Bone marrow (tissue), 2 donors: ENCODE measurements at regions not wholly inside any gene's neighbourhood (a gene's known extent, or its start where the extent isn't known, plus 50 kb on each side); places are given as distances from the start of the nearest gene placed in this dataset.
"Not testable (repeated sequence)": the region's sequence is repeated elsewhere in the genome, so short reads cannot be mapped to it uniquely, and the experiment has no call there.

Source experiments
- DNase-seq, 2 donors: peaks; one replicate each; lab custom pipeline; 2025; lab: John Stamatoyannopoulos, UW

- DNase-seq, result no peak
Observed at GRCh38 chr21:36207577-36208320, 51.1 kb downstream of the DOP1B start.

GRCh38 chr21:36208326-36209013, 51.8 kb downstream of the DOP1B start:
- no peak for DNase-seq

GRCh38 chr21:36209626-36210171, 53.1 kb downstream of the DOP1B start:
- peak in 1 of 2 donors; percentile 22 for DNase-seq

GRCh38 chr21:36210779-36211659, 54.4 kb downstream of the DOP1B start:
- no peak for DNase-seq

GRCh38 chr21:36211660-36212512, 55.3 kb downstream of the DOP1B start:
- DNase-seq, result no peak

- no peak for DNase-seq
Observed at GRCh38 chr21:36212513-36212780, 55.8 kb downstream of the DOP1B start.

- no peak for DNase-seq
Observed at GRCh38 chr21:36214561-36214960, 57.9 kb downstream of the DOP1B start.

- DNase-seq, result no peak
Observed at GRCh38 chr21:36217743-36218142, 61.1 kb downstream of the DOP1B start.

- no peak for DNase-seq
Observed at GRCh38 chr21:36218691-36219090, 62.1 kb downstream of the DOP1B start.

- DNase-seq, result no peak
Observed at GRCh38 chr21:36223451-36223850, 66.8 kb downstream of the DOP1B start.

GRCh38 chr21:36229181-36229580, 72.6 kb downstream of the DOP1B start:
- no peak for DNase-seq

GRCh38 chr21:36231444-36231843, 74.8 kb downstream of the DOP1B start:
- not testable (repeated sequence) for DNase-seq

GRCh38 chr21:36232641-36233040, 76.0 kb downstream of the DOP1B start:
- no peak for DNase-seq

GRCh38 chr21:36235058-36235582, 78.5 kb downstream of the DOP1B start:
- no peak for DNase-seq

GRCh38 chr21:36236052-36236730, 79.6 kb downstream of the DOP1B start:
- no peak for DNase-seq

GRCh38 chr21:36237441-36237840, 80.8 kb downstream of the DOP1B start:
- DNase-seq, result no peak

- DNase-seq, result no peak
Observed at GRCh38 chr21:36239585-36239984, 80.4 kb upstream of the MORC3 start.

GRCh38 chr21:36241717-36242116, 78.3 kb upstream of the MORC3 start:
- no peak for DNase-seq

GRCh38 chr21:36245115-36245514, 74.9 kb upstream of the MORC3 start:
- no peak for DNase-seq

GRCh38 chr21:36245649-36246048, 74.3 kb upstream of the MORC3 start:
- DNase-seq, result no peak
